ENCODE measurements at regions not wholly inside any gene's neighbourhood (a gene's known extent, or its start where the extent isn't known, plus 50 kb on each side); places are given as distances from the start of the nearest gene placed in this dataset.

- Histone ChIP-seq H3K9me3 (ENCODE audit: low read length) (no peaks in the 10 kb centered on the region), H3K4me1 (ENCODE audit: insufficient read depth, low read length) (no peaks in the 10 kb centered on the region), H3K79me2 (ENCODE audit: insufficient read depth, low read length) (no peaks in the 10 kb centered on the region), H3K27me3 (ENCODE audit: control insufficient read depth in 1 of 2, insufficient read depth in 2 of 2, low read length in 2 of 2) (peaks cover 0 to 6% of the 10 kb centered on the region in 2 experiments; a peak in 3 of 5 replicates), H2AFZ (ENCODE audit: low read length) (no peak overlapping the region), H3K9ac (ENCODE audit: insufficient read depth, low read depth, low read length) (no peak overlapping the region), H4K20me1 (ENCODE audit: insufficient read depth, low read length) (no peaks in the 10 kb centered on the region), H3K36me3 (replicated peaks in 1 of 2; ENCODE audit: control insufficient read depth in 1 of 2, insufficient read depth in 2 of 2, low read length in 2 of 2) (no peaks in the 10 kb centered on the region), H3K27ac (ENCODE audit: extremely low read length, insufficient read depth, low read length) (no peak overlapping the region), H3K4me2 (ENCODE audit: low read depth, low read length) (no peak overlapping the region), H3K4me3 (replicated peaks in 1 of 3; ENCODE audit: insufficient read depth in 1 of 3, low read depth in 2 of 3, low read length in 3 of 3) (no peak overlapping the region)
- ChIA-PET CTCF (ENCODE audit: low intra/inter-chr PET ratio, low total read pairs) (no interaction called here), POLR2A (no interaction called here)
- intact Hi-C loops (cut with micrococcal nuclease; ENCODE audit: unreplicated experiment) (no loop called here), in situ Hi-C loops (cut with HindIII; ENCODE audit: extremely low pct_ligation_motif_present, low pct_unique_long_range_greater_than_20kb) (no loop called here)
- DNase-seq (ENCODE audit: low spot score), result no peak
- no peak for FAIRE-seq
- WGBS (ENCODE audit: low lambda C conversion rate), result 12% methylated on average over 5 of the region's 6 CpGs
- no TSS peak for BruUV-seq (replicated peaks)
- ATAC-seq, result no peak
- TF ChIP-seq, protein P1, sequence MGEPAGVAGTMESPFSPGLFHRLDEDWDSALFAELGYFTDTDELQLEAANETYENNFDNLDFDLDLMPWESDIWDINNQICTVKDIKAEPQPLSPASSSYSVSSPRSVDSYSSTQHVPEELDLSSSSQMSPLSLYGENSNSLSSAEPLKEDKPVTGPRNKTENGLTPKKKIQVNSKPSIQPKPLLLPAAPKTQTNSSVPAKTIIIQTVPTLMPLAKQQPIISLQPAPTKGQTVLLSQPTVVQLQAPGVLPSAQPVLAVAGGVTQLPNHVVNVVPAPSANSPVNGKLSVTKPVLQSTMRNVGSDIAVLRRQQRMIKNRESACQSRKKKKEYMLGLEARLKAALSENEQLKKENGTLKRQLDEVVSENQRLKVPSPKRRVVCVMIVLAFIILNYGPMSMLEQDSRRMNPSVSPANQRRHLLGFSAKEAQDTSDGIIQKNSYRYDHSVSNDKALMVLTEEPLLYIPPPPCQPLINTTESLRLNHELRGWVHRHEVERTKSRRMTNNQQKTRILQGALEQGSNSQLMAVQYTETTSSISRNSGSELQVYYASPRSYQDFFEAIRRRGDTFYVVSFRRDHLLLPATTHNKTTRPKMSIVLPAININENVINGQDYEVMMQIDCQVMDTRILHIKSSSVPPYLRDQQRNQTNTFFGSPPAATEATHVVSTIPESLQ (CRISPR knock-in tag; conservative IDR thresholded peaks at IDR 0.05), result no peak
- no peak for TF ChIP-seq CREB1 (IDR thresholded peaks at IDR 0.05)
- no peak for TF ChIP-seq CREB1 (CRISPR knock-in tag; IDR thresholded peaks at IDR 0.05)
- no peak for TF ChIP-seq ZMYM4 (CRISPR knock-in tag; IDR thresholded peaks at IDR 0.05)
- TF ChIP-seq TARDBP (CRISPR knock-in tag; IDR thresholded peaks at IDR 0.05), result no peak
- TF ChIP-seq FOSL2 (CRISPR knock-in tag; IDR thresholded peaks at IDR 0.05), result no peak
Observed at GRCh38 chr4:108378164-108378563, 209.4 kb upstream of the LEF1 start.

- Histone ChIP-seq H3K79me2 (ENCODE audit: insufficient read depth, low read length) (no peaks in the 10 kb centered on the region), H3K36me3 (replicated peaks in 1 of 2; ENCODE audit: control insufficient read depth in 1 of 2, insufficient read depth in 2 of 2, low read length in 2 of 2) (no peaks in the 10 kb centered on the region), H3K27me3 (ENCODE audit: control insufficient read depth in 1 of 2, insufficient read depth in 2 of 2, low read length in 2 of 2) (peaks cover 0 to 6% of the 10 kb centered on the region in 2 experiments; a peak in 2 of 5 replicates), H3K9ac (ENCODE audit: insufficient read depth, low read depth, low read length) (no peak overlapping the region), H3K4me1 (ENCODE audit: insufficient read depth, low read length) (no peaks in the 10 kb centered on the region), H3K9me3 (ENCODE audit: low read length) (no peaks in the 10 kb centered on the region), H4K20me1 (ENCODE audit: insufficient read depth, low read length) (no peaks in the 10 kb centered on the region), H3K27ac (ENCODE audit: extremely low read length, insufficient read depth, low read length) (no peak overlapping the region), H2AFZ (ENCODE audit: low read length) (no peak overlapping the region), H3K4me2 (ENCODE audit: low read depth, low read length) (no peak overlapping the region), H3K4me3 (replicated peaks in 1 of 3; ENCODE audit: insufficient read depth in 1 of 3, low read depth in 2 of 3, low read length in 3 of 3) (no peak overlapping the region)
- no peak for FAIRE-seq
- no peak for ATAC-seq
- intact Hi-C loops (cut with micrococcal nuclease; ENCODE audit: unreplicated experiment), result no loop called here
- POLR2A ChIA-PET, result no interaction called here
- CTCF ChIA-PET (ENCODE audit: low intra/inter-chr PET ratio, low total read pairs), result no interaction called here
- DNase-seq (ENCODE audit: low spot score), result no peak
- in situ Hi-C loops (cut with HindIII; ENCODE audit: extremely low pct_ligation_motif_present, low pct_unique_long_range_greater_than_20kb), result no loop called here
- WGBS (ENCODE audit: low lambda C conversion rate), result 4% methylated on average over 2 of the region's 3 CpGs
- BruUV-seq (replicated peaks), result no TSS peak
- TF ChIP-seq MXI1 (IDR thresholded peaks at IDR 0.05; ENCODE audit: borderline replicate concordance, low read depth, low read length) (no peak), ZNF3 (CRISPR knock-in tag; IDR thresholded peaks at IDR 0.05) (no peak), KLF6 (CRISPR knock-in tag; IDR thresholded peaks at IDR 0.05) (no peak), ZNF562 (CRISPR knock-in tag; IDR thresholded peaks at IDR 0.05; ENCODE audit: borderline replicate concordance) (no peak), ZNF737 (CRISPR knock-in tag; IDR thresholded peaks at IDR 0.05; ENCODE audit: borderline replicate concordance) (no peak), PBX3 (CRISPR knock-in tag; IDR thresholded peaks at IDR 0.05; ENCODE audit: borderline replicate concordance) (no peak), PAX8 (CRISPR knock-in tag; IDR thresholded peaks at IDR 0.05; ENCODE audit: borderline replicate concordance) (no peak)
- TF ChIP-seq, protein P2, sequence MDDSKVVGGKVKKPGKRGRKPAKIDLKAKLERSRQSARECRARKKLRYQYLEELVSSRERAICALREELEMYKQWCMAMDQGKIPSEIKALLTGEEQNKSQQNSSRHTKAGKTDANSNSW (CRISPR knock-in tag; IDR thresholded peaks at IDR 0.05; ENCODE audit: borderline replicate concordance), result no peak
- TF ChIP-seq, protein P3, sequence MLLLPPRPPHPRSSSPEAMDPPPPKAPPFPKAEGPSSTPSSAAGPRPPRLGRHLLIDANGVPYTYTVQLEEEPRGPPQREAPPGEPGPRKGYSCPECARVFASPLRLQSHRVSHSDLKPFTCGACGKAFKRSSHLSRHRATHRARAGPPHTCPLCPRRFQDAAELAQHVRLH (CRISPR knock-in tag; IDR thresholded peaks at IDR 0.05; ENCODE audit: borderline replicate concordance, low read depth), result no peak
Observed at GRCh38 chr4:108377021-108377420, 208.3 kb upstream of the LEF1 start.
